ENCODE measurements at regions not wholly inside any gene's neighbourhood (a gene's known extent, or its start where the extent isn't known, plus 50 kb on each side); places are given as distances from the start of the nearest gene placed in this dataset.

- CTCF ChIA-PET = no interaction called here
- H3K9me2 ChIP-seq (replicated peaks; ENCODE audit: low read length) = no peaks in the 10 kb centered on the region
- DNase-seq = no peak
- H3K4me3 ChIP-seq (ENCODE audit: low read length) = no peak overlapping the region
- H4K20me1 ChIP-seq (ENCODE audit: low read length) = no peaks in the 10 kb centered on the region
- no peak overlapping the region for H2AFZ ChIP-seq (ENCODE audit: low read length)
- H3K79me2 ChIP-seq (ENCODE audit: low read length) = no peaks in the 10 kb centered on the region
- H3K27ac ChIP-seq (ENCODE audit: low read length) = no peak overlapping the region
- intact Hi-C loops (cut with micrococcal nuclease) = no loop called here
- POLR2A ChIA-PET (ENCODE audit: unreplicated experiment) = no interaction called here
- TF ChIP-seq CTCF (conservative IDR thresholded peaks at IDR 0.05; ENCODE audit: low read depth, low read length) (no peak), EZH2 (IDR thresholded peaks at IDR 0.05; ENCODE audit: low read length, unreplicated experiment) (no peak), EZH2phosphoT487 (IDR thresholded peaks at IDR 0.05; ENCODE audit: borderline replicate concordance, low read length) (no peak)
- no peaks in the 10 kb centered on the region for H3F3A ChIP-seq (ENCODE audit: low read length, unreplicated experiment)
- ATAC-seq = no peak
- no peaks in the 10 kb centered on the region for H3K4me1 ChIP-seq (ENCODE audit: insufficient read depth, low read length)
- H3K9me3 ChIP-seq (ENCODE audit: low read length) = peaks cover 9% of the 10 kb centered on the region; the same call in 1 of the 2 replicates
- no TSS peak for BruUV-seq (replicated peaks)
- no peaks in the 10 kb centered on the region for H3K27me3 ChIP-seq (ENCODE audit: low read length)
- no peak overlapping the region for H3K9ac ChIP-seq (ENCODE audit: low read length)
- no peaks in the 10 kb centered on the region for H3K36me3 ChIP-seq (ENCODE audit: low read depth, low read length)
- no peak overlapping the region for H3K4me2 ChIP-seq (ENCODE audit: low read length)
Measured at GRCh38 chr3:166570102-166570501, 732.9 kb upstream of the BCHE start.

- TF ChIP-seq CTCF (conservative IDR thresholded peaks at IDR 0.05; ENCODE audit: low read depth, low read length) (no peak), EZH2 (IDR thresholded peaks at IDR 0.05; ENCODE audit: low read length, unreplicated experiment) (no peak), EZH2phosphoT487 (IDR thresholded peaks at IDR 0.05; ENCODE audit: borderline replicate concordance, low read length) (no peak)
- Histone ChIP-seq H3K9me3 (ENCODE audit: low read length) (peaks cover 9% of the 10 kb centered on the region; the same call in 1 of the 2 replicates), H3K4me2 (ENCODE audit: low read length) (no peak overlapping the region), H3F3A (ENCODE audit: low read length, unreplicated experiment) (no peaks in the 10 kb centered on the region), H3K27ac (ENCODE audit: low read length) (no peak overlapping the region), H4K20me1 (ENCODE audit: low read length) (no peaks in the 10 kb centered on the region), H3K4me1 (ENCODE audit: insufficient read depth, low read length) (no peaks in the 10 kb centered on the region), H3K9me2 (replicated peaks; ENCODE audit: low read length) (no peaks in the 10 kb centered on the region), H3K36me3 (ENCODE audit: low read depth, low read length) (no peaks in the 10 kb centered on the region), H3K27me3 (ENCODE audit: low read length) (no peaks in the 10 kb centered on the region), H3K4me3 (ENCODE audit: low read length) (no peak overlapping the region), H3K9ac (ENCODE audit: low read length) (no peak overlapping the region), H2AFZ (ENCODE audit: low read length) (no peak overlapping the region), H3K79me2 (ENCODE audit: low read length) (no peaks in the 10 kb centered on the region)
- no TSS peak for BruUV-seq (replicated peaks)
- no peak for ATAC-seq
- intact Hi-C loops (cut with micrococcal nuclease) = no loop called here
- POLR2A ChIA-PET (ENCODE audit: unreplicated experiment) = no interaction called here
- DNase-seq = no peak
- CTCF ChIA-PET = no interaction called here
Measured at GRCh38 chr3:166569589-166569988, 732.4 kb upstream of the BCHE start.

- Histone ChIP-seq H3F3A (ENCODE audit: low read length, unreplicated experiment) (no peaks in the 10 kb centered on the region), H4K20me1 (ENCODE audit: low read length) (no peaks in the 10 kb centered on the region), H3K36me3 (ENCODE audit: low read depth, low read length) (no peaks in the 10 kb centered on the region), H3K9me2 (replicated peaks; ENCODE audit: low read length) (no peaks in the 10 kb centered on the region), H3K4me1 (ENCODE audit: insufficient read depth, low read length) (no peaks in the 10 kb centered on the region), H2AFZ (ENCODE audit: low read length) (no peak overlapping the region), H3K4me2 (ENCODE audit: low read length) (no peak overlapping the region), H3K4me3 (ENCODE audit: low read length) (no peak overlapping the region), H3K27me3 (ENCODE audit: low read length) (no peaks in the 10 kb centered on the region), H3K27ac (ENCODE audit: low read length) (no peak overlapping the region), H3K9me3 (ENCODE audit: low read length) (no peaks in the 10 kb centered on the region), H3K79me2 (ENCODE audit: low read length) (no peaks in the 10 kb centered on the region), H3K9ac (ENCODE audit: low read length) (no peak overlapping the region)
- no TSS peak for BruUV-seq (replicated peaks)
- intact Hi-C loops (cut with micrococcal nuclease) = no loop called here
- POLR2A ChIA-PET (ENCODE audit: unreplicated experiment) = no interaction called here
- ATAC-seq (no peak), DNase-seq (no peak)
- TF ChIP-seq EZH2 (IDR thresholded peaks at IDR 0.05; ENCODE audit: low read length, unreplicated experiment) = no peak
- TF ChIP-seq CTCF (conservative IDR thresholded peaks at IDR 0.05; ENCODE audit: low read depth, low read length) = no peak
- no peak for TF ChIP-seq EZH2phosphoT487 (IDR thresholded peaks at IDR 0.05; ENCODE audit: borderline replicate concordance, low read length)
- CTCF ChIA-PET = no interaction called here
Measured at GRCh38 chr3:166560253-166560652, 723.0 kb upstream of the BCHE start.
